ENCODE measurements at regions not wholly inside any gene's neighbourhood (a gene's known extent, or its start where the extent isn't known, plus 50 kb on each side); places are given as distances from the start of the nearest gene placed in this dataset.

- TF ChIP-seq POLR2A (IDR thresholded peaks at IDR 0.05) = no peak
- no peak for TF ChIP-seq CTCF (IDR thresholded peaks at IDR 0.05)
These were observed 996.9 kb upstream of the GRIA3 start for GRCh38 chrX:122187069-122187713.

Measured in testis (tissue), 2 donors.